CD1c-positive myeloid dendritic cell (primary cell): ENCODE measurements at regions not wholly inside any gene's neighbourhood (a gene's known extent, or its start where the extent isn't known, plus 50 kb on each side); places are given as distances from the start of the nearest gene placed in this dataset.
"Not testable (repeated sequence)": the region's sequence is repeated elsewhere in the genome, so short reads cannot be mapped to it uniquely, and the experiment has no call there.

ENCODE experiments used
- DNase-seq: peaks from one replicate; pipeline ENCODE4 v3.0.0-alpha.2; 2016; ENCODE audit errors: extremely low spot score

DNA sequence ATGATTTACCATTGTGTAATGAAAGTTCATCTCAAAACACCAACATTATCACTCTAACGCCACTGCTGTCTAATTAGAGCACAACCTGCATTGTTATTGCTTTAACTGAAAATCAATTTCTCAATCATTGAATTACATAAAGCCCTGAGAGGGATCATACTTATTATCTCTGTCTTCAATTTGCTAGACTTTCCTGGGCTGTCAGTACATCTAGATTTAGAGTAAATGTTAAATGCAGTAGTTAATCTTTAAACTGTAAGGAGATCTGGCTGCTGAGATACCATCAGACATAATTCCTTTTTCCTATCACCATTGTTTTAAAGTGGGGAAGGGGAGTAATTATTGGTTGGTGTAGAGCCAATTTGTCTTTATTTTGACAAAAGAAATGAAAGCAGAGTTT is 1995.1 kb downstream of the MRPL39 start:
- DNase-seq: no peak

- DNase-seq: no peak
Measured at GRCh38 chr21:23607782-23608431, 1999.4 kb downstream of the MRPL39 start.

GRCh38 chr21:23601549-23601948 is 2005.7 kb downstream of the MRPL39 start:
- DNase-seq: no peak

DNA sequence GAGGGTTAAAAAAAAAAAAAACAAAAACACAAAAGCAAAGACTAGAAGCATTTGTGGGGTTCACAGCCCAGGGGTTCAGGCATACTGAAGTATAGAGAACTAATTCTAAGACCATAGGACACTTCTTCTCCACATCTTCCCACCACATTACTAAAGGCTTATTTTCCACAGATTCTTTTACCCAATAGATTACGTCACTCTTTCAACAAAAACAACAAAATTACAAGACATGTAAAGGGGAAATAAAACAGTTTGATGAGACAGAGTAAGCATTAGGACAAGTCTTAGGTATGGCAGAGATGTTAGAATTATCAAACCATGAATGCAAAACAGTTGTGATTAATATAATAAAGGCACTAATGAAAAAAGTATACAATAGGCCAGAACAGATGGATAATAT is 2013.7 kb downstream of the MRPL39 start:
- DNase-seq: no peak

DNA sequence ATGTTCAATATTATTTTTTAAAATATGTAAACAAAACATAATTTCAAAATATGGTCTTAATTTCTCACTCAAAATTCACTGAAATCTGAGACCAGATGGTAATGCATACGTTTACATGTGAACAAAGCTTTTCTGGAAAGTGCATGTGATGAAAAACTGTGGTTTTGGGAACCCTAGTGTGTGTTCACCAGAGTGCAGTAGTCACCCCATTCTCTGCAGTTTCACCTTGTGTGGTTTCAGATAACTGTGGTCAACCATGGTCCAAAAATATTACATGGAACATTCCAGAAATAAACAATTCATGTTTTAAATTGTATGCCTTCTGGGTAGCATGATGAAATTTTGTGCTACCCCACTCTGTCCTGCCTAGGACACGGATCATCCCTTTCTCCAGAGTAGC is 2021.9 kb downstream of the MRPL39 start:
- DNase-seq: no peak

DNA sequence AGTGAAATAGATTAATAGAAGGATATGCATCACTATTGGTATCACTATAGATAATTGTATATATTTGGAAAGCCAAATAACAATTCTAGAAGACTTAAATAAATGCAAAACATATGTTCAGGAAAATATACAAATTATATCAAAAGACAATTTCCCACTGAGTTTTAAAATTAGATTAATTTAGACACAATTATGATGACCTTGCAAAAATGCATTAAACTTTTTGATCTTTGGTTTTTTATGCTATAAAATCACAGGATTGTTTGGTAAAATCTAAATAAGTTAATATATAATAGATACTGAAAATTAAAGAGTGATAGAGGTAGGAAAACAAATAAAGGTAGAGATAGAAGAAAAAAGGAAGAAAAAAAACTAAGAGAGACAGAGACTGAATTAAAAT is 2027.7 kb downstream of the MRPL39 start:
- no peak for DNase-seq

GRCh38 chr21:23578027-23578426 is 2029.3 kb downstream of the MRPL39 start:
- no peak for DNase-seq

DNA sequence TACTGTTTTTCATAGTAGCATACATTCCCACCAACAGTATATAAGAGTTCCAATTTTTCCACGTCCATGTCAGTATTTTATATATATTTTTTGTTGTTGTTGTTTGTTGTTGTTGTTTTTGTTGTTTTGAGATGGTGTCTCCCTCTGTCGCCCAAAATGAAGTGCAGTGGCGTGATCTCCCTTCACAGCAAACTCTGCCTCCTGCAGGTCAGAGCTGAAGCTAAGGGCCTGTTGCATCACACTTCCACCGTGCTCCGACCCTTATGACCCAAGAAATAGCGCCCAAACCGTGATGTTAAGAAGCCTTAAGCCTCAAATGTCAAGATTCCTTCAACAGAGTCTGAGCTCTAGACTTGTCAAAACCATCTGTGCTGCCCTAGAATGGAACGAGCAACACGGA is 2032.3 kb downstream of the MRPL39 start:
- DNase-seq: no peak

DNA sequence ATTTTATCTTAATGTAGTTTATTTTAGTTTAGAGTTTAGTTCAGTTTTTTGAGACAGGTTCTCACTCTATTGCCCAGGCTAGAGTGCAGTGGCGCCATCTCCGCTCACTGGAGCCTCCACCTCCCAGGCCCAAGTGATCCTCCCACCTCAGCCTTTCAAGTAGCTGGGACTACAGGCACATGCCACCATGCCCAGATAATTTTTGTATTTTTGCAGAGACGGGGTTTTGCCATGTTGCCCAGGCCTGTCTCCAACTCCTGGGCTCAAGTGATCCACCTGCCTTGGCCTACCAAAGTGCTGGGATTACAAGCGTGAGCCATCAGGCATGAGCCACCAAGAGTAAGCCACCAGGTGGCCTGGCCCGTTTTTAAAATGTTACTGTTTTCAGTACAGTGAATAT is 2058.4 kb downstream of the MRPL39 start:
- DNase-seq: not testable (repeated sequence)

DNA sequence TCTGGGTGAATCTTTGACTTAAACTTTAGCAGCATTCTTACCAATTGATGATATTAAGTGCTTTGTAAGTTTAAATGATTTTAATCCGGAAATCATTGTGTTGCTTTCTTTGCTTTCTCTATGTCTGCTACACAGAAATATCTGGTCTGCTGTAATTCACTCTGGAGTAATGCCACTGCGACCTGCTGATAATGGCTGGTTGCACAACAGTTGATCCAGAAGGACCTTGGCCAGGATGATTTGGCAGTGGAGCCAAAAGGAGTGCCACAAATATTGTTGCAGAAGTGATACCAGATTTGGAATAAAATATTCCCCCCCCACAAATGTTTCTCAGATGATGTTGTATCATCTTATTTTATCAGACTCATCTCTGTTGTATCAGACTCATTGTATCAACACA is 2063.9 kb downstream of the MRPL39 start:
- no peak for DNase-seq

DNA sequence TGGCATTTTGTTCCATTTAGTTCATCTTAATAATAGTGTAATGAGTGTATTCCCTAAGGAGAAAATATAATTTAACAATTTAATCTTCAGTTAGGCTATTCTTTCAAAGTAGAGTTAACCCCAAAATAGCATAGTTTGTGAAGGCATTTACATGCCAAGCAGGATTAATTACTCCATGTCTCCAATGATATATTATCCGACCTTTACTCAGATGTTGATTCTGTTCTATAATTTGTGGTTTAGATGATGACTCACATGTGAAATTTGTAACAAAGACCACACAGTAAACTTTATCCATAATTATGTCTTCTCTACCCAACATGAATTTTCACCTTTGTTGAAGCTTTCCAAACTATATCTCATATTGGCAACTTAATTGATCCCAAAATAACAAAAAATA is 2065.2 kb downstream of the MRPL39 start:
- no peak for DNase-seq

DNA sequence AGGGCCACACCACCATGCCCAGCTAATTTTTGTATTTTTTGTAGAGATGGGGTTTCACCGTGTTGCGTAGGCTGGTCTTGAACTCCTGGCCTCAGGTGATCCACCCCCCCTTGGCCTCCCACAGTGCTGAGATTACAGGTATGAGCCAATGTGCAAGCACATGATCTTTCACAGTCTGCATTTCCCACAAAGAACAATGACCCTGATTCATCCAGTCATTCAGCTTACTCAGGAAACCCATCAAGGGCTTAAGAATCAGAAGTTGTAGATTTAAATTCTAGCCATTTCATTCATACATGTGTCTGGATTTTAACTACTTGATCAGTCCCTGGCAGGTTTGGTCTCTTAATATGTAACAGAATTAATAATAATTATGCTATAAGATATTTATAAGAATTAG is 2065.7 kb downstream of the MRPL39 start:
- DNase-seq: no peak

DNA sequence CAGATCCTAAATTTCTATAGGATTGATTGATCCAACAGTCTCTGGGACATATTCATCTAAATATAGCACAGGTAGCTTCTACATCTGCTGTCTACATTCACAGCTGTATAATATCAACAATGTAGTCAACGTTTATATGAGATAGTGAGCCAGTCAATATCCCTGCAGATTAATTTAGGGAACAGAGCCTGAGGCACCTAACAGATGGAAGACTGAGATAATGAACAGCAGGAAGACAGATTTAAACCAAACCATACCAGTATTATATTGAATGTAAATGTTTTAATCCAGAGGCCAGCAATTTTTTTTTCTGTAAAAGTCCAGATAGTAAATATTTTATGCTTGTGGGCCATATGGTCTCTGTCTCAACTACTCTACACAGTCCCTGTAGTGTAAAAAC is 2072.4 kb downstream of the MRPL39 start:
- DNase-seq: no peak

- DNase-seq: no peak
Measured at GRCh38 chr21:23531444-23531843, 2075.8 kb downstream of the MRPL39 start.

DNA sequence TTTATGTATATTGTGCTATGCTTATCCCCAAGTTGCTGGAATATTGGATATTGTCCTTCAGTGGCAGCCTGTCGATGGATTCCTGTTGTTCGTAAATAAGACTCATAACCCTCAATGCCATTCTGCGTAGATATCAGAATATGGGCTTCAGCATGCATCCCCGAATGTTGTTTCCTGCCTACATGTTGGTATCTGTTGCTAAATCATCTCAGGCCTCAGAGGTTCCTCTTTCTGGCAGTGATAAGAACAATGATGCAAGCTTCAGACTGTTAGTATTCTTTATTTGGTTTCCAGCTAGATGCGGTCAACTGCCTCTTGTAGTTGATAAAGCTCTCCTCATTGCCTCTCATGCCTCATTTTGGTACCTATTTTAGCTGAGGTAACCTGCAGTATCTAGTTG is 2082.6 kb downstream of the MRPL39 start:
- no peak for DNase-seq

DNA sequence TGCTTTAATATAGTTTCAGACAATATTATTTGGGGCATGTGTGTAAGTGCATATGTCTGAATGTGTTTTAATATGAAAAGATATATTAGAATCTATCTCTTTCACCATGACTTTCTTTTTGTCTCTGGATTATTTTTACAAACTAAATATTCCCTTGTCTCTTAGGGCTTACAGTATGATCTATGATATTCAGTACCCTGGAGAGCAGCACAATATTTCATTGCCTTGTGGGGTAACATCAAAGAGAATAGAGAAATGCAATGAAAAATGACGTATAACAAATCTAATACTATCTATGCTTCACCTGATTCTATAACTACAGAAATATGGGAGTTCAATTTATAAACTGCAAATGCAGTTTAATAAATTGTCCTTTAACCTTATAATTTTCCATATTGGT is 2084.5 kb downstream of the MRPL39 start:
- DNase-seq: no peak

DNA sequence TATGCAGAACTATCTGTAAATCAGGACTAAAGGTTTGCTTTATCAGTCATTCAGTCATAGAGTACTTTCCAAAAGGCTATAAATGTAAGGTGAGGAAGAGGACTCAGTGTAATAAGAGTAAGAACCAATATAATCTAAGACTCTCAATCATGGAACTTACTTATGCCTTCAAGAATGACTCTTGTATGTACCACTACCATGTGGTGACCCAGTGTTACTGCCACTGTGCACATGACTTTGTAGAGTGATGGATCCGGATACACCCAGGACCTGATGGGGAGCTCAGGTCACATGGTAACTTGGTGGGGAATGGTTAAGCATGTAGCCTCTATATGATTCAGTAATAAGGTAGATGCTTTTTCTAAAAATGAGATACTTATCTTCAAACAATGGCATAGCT is 2099.8 kb downstream of the MRPL39 start:
- DNase-seq: no peak

DNA sequence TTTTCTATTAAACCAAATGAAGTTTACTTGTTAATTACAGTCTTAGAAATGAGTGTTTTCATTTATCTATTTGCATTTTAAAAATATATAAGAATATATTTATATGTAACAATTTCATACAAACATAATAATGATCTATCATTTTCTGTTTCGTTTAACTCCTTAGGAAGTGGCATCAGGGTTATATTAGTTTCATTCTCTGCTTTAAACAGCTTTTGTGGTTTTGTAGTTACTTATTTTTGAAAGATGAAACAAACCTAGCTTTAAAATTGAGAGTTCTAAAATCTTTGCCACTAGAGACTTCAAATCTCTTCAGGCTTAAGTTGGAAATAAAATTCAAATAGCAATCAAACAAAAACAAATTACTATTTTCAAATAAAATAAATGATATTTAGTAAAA is 2110.6 kb downstream of the MRPL39 start:
- no peak for DNase-seq

GRCh38 chr21:23488245-23488644 is 2119.0 kb downstream of the MRPL39 start:
- no peak for DNase-seq

- no peak for DNase-seq
Measured at GRCh38 chr21:23480591-23481270, 2126.6 kb downstream of the MRPL39 start.

DNA sequence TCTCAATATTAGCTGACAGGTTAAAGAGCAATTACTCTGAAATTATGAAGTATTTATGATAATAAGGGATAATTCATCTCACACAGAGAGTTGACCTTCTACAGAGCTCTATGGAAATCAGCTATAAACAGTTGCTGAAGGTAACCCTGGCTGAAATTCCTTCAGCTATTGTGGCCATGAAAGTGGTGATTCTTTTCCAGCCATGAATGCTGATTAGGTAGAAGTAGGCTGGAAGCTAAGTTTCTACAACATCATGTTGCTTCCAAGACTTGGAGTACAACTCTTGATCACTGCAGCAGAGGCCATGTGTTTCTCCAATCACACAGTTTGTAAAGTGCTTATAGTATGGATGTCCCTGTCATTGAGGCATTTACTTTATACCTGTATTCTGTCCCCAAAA is 2128.9 kb downstream of the MRPL39 start:
- no peak for DNase-seq

DNA sequence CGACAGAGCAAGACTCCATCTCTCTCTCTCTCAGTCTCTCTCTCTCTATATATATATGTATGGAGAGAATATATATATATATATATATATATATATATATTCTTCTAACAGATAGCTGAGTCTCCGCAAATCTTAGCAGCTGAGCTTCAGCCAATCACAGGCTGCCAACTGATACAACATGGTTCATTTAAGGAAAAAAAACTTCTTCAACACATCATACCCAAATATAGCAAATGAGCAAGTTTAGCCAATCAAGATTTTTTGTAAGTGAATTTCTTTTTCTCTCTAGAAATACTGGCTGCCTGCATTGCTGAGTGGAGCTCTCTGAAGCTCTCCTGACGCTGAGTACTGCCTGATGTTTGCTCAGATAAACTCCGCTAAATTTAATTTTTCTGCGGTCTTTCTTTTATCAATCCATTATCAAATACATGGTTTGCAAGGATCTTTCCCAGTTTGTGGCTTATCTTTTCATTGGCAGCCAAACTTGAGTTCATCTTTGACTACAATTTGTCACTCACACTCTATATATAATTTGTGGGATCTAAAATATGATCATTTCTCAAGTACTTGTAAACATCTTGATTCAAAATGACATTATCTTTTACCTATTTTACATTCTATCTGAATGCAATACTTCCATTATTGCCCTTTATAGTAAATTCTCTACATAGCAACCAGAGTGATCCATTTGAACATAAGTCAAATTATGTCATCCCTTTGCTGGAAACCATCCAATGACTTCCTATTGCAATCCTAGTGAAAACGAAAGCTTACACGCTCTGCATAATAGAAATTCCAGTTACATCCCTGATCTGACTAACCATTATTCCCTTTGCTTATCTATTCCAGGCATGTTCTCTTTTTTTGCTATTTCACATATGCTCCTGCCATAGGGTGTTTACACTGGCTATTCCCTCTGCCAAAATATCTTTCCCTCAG is 2131.7 kb downstream of the MRPL39 start:
- DNase-seq: no peak

GRCh38 chr21:23471877-23472276 is 2135.4 kb downstream of the MRPL39 start:
- DNase-seq: no peak
